PC-9 (cell line): ENCODE measurements at regions not wholly inside any gene's neighbourhood (a gene's known extent, or its start where the extent isn't known, plus 50 kb on each side); places are given as distances from the start of the nearest gene placed in this dataset.

Experiments used
- BruUV-seq: library from RNA; stranded (reverse); fragments of 400-500 nt; replicated peaks from 2 replicates; lab custom pipeline; 2021; lab: Mats Ljungman, UMichigan
- CTCF ChIA-PET: fragments of 300-600 bp; sonication (Branson Sonifier 250); formaldehyde crosslinking; loops from one replicate; lab custom pipeline; 2022; ENCODE audit warnings: antibody characterized with exemption; lab: Charles Lee
- POLR2A ChIA-PET: fragments of 300-600 bp; sonication (Branson Sonifier 250); formaldehyde crosslinking; loops from one replicate; lab custom pipeline; 2022; ENCODE audit warnings: antibody characterized with exemption; ENCODE audit not compliant: unreplicated experiment; lab: Charles Lee
- DNase-seq, 2 experiments: peaks; one replicate each; pipeline versions ENCODE4 v3.0.0 to v3.0.0-alpha.2; 2015 to 2022; ENCODE audit warnings: mixed read lengths in 1 of 2
- H2AFZ ChIP-seq: fragments of 200-600 bp; sonication (generic); 2 replicates; pipeline ENCODE4 v1.8.1; 2017; ENCODE audit warnings: antibody characterized with exemption
- H3F3A ChIP-seq: fragments of 200-600 bp; sonication (generic); 2 replicates; pipeline ENCODE4 v1.8.1; 2017; ENCODE audit warnings: antibody characterized with exemption, mild to moderate bottlenecking, low read depth; ENCODE audit not compliant: insufficient read depth
- H3K27ac ChIP-seq: fragments of 200-600 bp; sonication (generic); 2 replicates; pipeline ENCODE4 v1.6.1; 2016; ENCODE audit warnings: mixed run types
- H3K27me3 ChIP-seq: fragments of 200-600 bp; sonication (generic); 2 replicates; pipeline ENCODE4 v1.6.1; 2016; ENCODE audit warnings: low read depth, mixed run types; ENCODE audit not compliant: insufficient read depth
- H3K36me3 ChIP-seq: fragments of 200-600 bp; sonication (generic); 2 replicates; pipeline ENCODE4 v1.6.1; 2016; ENCODE audit warnings: low read depth, mixed run types
- H3K4me1 ChIP-seq: fragments of 200-600 bp; sonication (generic); replicated peaks from 2 replicates; pipeline ENCODE4 v1.6.1; 2016; ENCODE audit warnings: mixed run types; ENCODE audit not compliant: insufficient read depth
- H3K4me2 ChIP-seq: fragments of 200-600 bp; sonication (generic); 2 replicates; pipeline ENCODE4 v1.6.1; 2017; ENCODE audit warnings: mixed run types
- H3K4me3 ChIP-seq: fragments of 200-600 bp; sonication (generic); 2 replicates; pipeline ENCODE4 v1.6.1; 2016; ENCODE audit warnings: mixed run types
- H3K79me2 ChIP-seq: fragments of 200-600 bp; sonication (generic); 2 replicates; pipeline ENCODE4 v1.6.1; 2017; ENCODE audit warnings: low read depth, mixed run types
- H3K9me2 ChIP-seq: fragments of 200-600 bp; sonication (generic); 2 replicates; pipeline ENCODE4 v1.8.1; 2017; ENCODE audit warnings: mild to moderate bottlenecking; ENCODE audit not compliant: insufficient read depth
- H3K9me3 ChIP-seq: fragments of 200-600 bp; sonication (generic); 2 replicates; pipeline ENCODE4 v1.8.1; 2016; ENCODE audit warnings: low read depth; ENCODE audit not compliant: insufficient read depth
- H4K20me1 ChIP-seq: fragments of 200-600 bp; sonication (generic); 2 replicates; pipeline ENCODE4 v1.8.1; 2017; ENCODE audit not compliant: insufficient read depth
- CTCF ChIP-seq: fragments of 200-600 bp; sonication (generic); conservative IDR thresholded peaks from 2 replicates; pipeline ENCODE4 v1.6.1; 2017; ENCODE audit warnings: mixed run types, antibody characterized with exemption, mild to moderate bottlenecking, moderate library complexity
- EZH2 ChIP-seq: fragments of 200-600 bp; sonication (generic); IDR thresholded peaks from 2 replicates; pipeline ENCODE4 v1.8.0; 2017; ENCODE audit warnings: antibody characterized with exemption, low read depth
- intact Hi-C: fragments of 100-400 bp; cut with micrococcal nuclease; formaldehyde crosslinking; loops from one replicate; pipeline ENCODE4 v1.10.0; 2022; ENCODE audit not compliant: unreplicated experiment

GRCh38 chr1:93753791-93754763 is 72.4 kb upstream of the BCAR3 start:
- CTCF ChIA-PET, result interaction anchor here (1.1 to 1.6 kb wide), 2 partner anchors 59 to 309 kb away, joined by 3 to 4 read pairs; no protein-coding TSS in a partner anchor
- intact Hi-C loops, result loop anchor here (1.0 to 2.0 kb wide), 5 partner anchors 15 to 115 kb away; no protein-coding TSS in a partner anchor
- BruUV-seq, result TSS peak; percentile 32
- H3K79me2 ChIP-seq, result peaks cover 87% of the 10 kb centered on the region
- H3K9me2 ChIP-seq, result no peaks in the 10 kb centered on the region
- H3K27ac ChIP-seq, result peak overlapping the region; percentile 43
- H3K36me3 ChIP-seq, result peaks cover 84% of the 10 kb centered on the region
- H3F3A ChIP-seq, result peaks cover 97% of the 10 kb centered on the region
- peak overlapping the region; percentile 30; the same call in 1 of the 2 replicates for H3K4me2 ChIP-seq
- no peaks in the 10 kb centered on the region for H3K27me3 ChIP-seq
- H4K20me1 ChIP-seq, result no peaks in the 10 kb centered on the region
- no peak for TF ChIP-seq EZH2
- TF ChIP-seq CTCF, result no peak
- peak; percentile 41 to 94 for DNase-seq
- POLR2A ChIA-PET, result interaction anchor here (0.6 to 0.7 kb wide), 4 partner anchors 9 to 92 kb away, joined by 3 to 14 read pairs (median 4); no protein-coding TSS in a partner anchor
- no peak overlapping the region for H3K4me3 ChIP-seq
- peaks cover 95% of the 10 kb centered on the region for H3K4me1 ChIP-seq
- H2AFZ ChIP-seq, result no peak overlapping the region
- H3K9me3 ChIP-seq, result peaks cover 9% of the 10 kb centered on the region

GRCh38 chr1:93751377-93752250 is 70.0 kb upstream of the BCAR3 start:
- Histone ChIP-seq H3K4me3 (no peak overlapping the region), H4K20me1 (no peaks in the 10 kb centered on the region), H2AFZ (no peak overlapping the region), H3K9me2 (no peaks in the 10 kb centered on the region), H3K27ac (peak overlapping the region; percentile 49; the same call in 1 of the 2 replicates), H3K9me3 (peaks cover 33% of the 10 kb centered on the region), H3K79me2 (peaks cover 69% of the 10 kb centered on the region), H3K4me2 (no peak overlapping the region), H3K4me1 (peaks cover 70% of the 10 kb centered on the region), H3F3A (peaks cover 97% of the 10 kb centered on the region), H3K27me3 (no peaks in the 10 kb centered on the region), H3K36me3 (peaks cover 80% of the 10 kb centered on the region)
- ChIA-PET CTCF (no interaction called here), POLR2A (interaction anchor here (0.6 kb wide), 1 partner anchor 61 kb away, joined by 4 read pairs; no protein-coding TSS in a partner anchor)
- DNase-seq, result no peak
- BruUV-seq, result no TSS peak
- no peak for TF ChIP-seq CTCF
- no peak for TF ChIP-seq EZH2
- intact Hi-C loops, result no loop called here

GRCh38 chr1:93750955-93751354 is 69.3 kb upstream of the BCAR3 start:
- H2AFZ ChIP-seq, result no peak overlapping the region
- H4K20me1 ChIP-seq, result no peaks in the 10 kb centered on the region
- no peaks in the 10 kb centered on the region for H3K9me2 ChIP-seq
- DNase-seq, result no peak
- peaks cover 97% of the 10 kb centered on the region for H3F3A ChIP-seq
- TF ChIP-seq EZH2 (no peak), CTCF (no peak)
- peaks cover 63% of the 10 kb centered on the region for H3K79me2 ChIP-seq
- intact Hi-C loops, result no loop called here
- H3K27ac ChIP-seq, result peak overlapping the region; percentile 49
- H3K9me3 ChIP-seq, result peaks cover 37% of the 10 kb centered on the region
- BruUV-seq, result no TSS peak
- no peaks in the 10 kb centered on the region for H3K27me3 ChIP-seq
- H3K4me3 ChIP-seq, result no peak overlapping the region
- CTCF ChIA-PET, result no interaction called here
- peaks cover 74% of the 10 kb centered on the region for H3K36me3 ChIP-seq
- no peak overlapping the region for H3K4me2 ChIP-seq
- peaks cover 64% of the 10 kb centered on the region for H3K4me1 ChIP-seq
- POLR2A ChIA-PET, result no interaction called here
